ENCODE measurements at regions not wholly inside any gene's neighbourhood (a gene's known extent, or its start where the extent isn't known, plus 50 kb on each side); places are given as distances from the start of the nearest gene placed in this dataset.

GRCh38 chr6:150721418-150722266 lies 122.0 kb downstream of the PLEKHG1 start:
- TF ChIP-seq CTCF (conservative IDR thresholded peaks at IDR 0.05; ENCODE audit: low read depth, low read length) (no peak), EZH2 (IDR thresholded peaks at IDR 0.05; ENCODE audit: low read length, unreplicated experiment) (no peak)

Measured in PC-3 (cell line).